Left renal pelvis (tissue), 4 donors: ENCODE measurements at regions not wholly inside any gene's neighbourhood (a gene's known extent, or its start where the extent isn't known, plus 50 kb on each side); places are given as distances from the start of the nearest gene placed in this dataset.

Experiments
- DNase-seq, 4 donors: peaks; one replicate each; pipeline ENCODE4 v3.0.0-alpha.2; 2013; ENCODE audit warnings: low read depth in 4 of 4, low spot score in 3 of 4

DNA sequence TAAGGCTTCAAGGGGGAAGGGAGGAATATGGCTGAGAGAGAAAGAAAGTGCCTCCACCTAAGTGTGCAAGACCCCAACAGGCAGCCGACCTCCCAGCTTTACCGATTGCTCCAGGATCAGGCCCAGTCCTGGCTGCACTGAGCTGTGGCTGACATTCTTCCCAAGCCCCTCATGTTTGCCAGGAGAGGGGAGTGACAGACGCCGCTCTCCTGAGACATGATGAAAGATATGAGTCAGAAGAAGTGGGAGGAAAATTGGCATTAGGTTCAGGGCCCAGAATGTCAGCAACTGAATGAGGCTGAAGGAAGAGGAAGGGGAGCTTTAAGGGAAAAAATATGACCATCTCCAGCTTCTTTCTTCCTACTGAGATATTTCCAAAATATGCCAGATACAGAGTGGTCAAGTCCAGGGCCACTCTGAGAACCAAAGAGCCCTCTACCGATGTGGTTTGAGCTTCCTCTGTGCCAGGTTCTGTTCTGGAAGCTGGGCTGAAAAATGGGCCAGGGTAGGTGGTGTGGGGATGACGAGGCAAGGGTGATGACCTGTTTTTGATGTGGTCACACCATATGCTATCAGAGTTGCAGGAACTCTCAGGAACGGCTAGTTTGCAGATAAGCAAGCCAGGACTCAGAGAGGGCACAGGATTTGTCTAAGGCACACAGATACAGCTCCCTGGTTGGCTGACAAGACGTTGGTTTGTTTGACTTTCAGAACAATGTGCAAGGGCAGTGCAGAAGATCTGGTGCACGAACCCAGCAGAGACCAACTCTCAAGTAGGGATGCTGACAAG lies 176.7 kb downstream of the SOX9 start:
- DNase-seq = no peak

DNA sequence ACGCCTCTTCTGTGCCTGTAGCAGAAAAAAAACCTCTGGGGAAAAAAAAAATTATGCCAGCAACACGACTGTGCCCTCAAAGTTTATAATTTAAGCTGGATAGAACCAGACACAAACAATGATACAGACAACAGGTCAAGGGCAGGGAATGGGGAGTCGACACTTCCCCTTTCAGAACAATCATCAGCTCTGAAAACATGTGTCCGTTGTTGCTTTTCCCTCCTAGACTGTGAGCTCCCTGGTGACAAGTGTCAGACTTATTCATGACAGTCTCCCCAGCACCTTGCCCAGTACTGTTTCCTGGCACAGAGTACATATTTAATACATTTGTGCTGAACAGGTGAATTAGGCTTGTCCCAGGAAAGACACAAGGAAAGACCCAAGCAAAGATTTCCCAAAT lies 178.3 kb downstream of the SOX9 start:
- no peak for DNase-seq

DNA sequence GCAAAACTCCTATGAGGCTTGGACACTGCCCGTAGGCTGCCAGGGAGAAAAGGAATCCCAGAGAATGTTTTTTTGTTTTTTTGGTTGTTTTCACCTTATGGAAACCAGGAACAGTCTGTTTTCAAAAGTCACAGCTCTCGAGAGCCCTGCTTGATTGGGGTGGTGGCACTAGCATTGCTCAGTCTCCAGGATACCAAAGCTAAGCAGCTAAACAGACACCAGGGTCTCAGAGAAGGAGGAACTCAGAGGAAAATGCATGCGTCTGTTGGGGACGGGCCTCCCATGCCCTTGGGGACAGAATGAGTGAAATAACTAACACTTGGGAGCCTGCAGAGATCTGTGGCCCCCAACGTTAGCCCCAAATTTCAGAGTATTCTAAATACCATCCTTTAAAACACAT lies 178.8 kb downstream of the SOX9 start:
- DNase-seq = no peak

DNA sequence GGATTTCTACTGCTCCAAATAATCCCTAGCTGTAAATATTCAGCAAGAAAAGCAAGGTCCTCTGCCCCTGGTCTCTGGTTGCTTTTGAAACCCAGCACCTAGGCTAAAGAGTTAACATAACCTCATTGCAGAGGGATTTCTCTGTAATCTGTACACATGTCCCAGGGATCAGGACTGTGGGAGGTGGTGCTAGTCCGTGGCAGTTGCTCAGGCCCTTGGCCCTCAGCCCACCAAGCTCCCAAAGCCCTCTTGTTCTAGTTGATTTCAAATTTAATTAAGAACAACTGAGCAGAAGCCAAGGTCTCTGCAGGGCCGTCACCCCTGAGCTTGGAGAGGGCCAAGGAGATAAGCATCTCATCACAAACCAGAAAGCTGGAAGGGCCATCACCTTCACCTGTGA lies 181.1 kb downstream of the SOX9 start:
- DNase-seq = no peak

DNA sequence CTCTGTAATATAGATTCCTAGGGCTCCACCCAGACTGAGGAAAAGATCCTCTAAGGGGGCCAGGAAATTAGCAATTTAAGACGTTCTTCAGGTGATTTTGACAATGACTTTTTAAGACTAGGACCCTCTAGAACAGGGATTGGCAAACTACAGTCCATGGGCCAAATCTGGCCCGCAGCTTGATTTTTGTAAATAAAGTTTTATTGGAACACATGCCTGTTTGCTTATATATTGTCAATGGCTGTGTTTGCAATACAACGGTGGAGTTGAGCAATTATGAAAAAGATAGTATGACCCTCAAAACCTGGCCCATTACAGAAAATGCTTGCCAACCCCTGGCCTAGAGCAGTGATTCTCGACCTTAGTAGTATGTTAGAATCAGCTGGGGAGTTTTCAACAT lies 181.9 kb downstream of the SOX9 start:
- DNase-seq = no peak

DNA sequence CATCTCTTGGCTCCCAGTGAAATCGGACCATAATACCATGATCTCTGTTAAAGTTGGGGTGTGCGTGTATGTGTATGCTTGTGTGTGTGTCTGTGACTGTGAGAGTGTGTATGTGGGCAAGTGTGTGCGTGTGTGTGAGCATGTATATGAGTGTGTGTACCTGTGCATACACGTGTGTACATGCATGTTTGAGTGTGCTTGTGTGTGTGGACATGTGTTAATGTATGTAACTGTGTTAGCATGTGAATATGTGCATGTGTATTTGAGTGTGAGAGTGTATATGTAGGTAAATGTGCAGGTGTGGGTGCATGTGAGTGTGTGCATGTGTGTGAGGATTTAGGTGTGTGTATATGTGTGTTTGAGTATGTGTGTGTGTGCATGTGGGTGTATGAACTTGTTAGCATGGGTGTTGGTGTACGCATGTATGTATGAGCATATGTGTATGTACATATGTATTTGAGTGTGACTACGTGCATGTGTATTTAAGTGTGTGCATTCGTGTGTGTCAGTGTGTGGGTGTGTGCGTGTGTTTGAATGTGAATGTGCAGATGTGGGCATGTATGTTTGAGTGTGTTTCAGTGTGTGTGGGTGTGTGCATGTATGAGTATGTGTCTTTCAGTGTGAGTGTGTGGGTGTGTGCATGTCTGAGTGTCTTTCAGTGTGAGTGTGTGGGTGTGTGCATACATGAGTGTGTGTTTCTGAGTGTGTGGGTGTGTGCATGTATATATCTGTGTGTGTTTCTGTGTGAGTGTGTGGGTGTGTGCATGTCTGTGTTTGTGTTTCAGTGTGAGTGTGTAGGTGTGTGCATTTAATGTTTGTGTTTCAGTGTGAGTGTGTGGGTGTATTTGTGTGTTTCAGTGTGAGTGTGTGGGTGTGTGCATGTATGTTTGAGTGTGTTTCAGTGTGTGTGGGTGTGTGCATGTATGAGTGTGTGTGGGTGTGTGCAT lies 183.2 kb downstream of the SOX9 start:
- DNase-seq = no peak

DNA sequence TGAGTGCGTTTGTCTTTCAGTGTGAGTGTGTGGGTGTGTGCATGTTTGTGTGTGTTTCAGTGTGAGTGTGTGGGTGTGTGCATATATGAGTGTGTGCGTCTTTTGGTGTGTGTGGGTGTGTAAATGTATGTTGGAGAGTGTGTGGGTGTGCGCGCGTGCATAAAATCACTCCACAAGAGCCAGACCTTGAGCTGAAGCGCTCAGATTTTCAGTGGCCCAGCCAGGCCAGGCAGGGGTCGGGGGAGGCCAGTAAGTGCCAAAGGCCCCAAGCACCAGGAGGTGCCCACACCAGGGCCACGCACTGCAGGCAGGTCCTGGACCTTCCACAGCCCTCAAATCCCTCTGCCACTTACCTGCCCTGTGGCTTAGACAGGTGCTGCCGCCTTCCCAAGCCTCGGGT lies 184.0 kb downstream of the SOX9 start:
- DNase-seq = no peak

DNA sequence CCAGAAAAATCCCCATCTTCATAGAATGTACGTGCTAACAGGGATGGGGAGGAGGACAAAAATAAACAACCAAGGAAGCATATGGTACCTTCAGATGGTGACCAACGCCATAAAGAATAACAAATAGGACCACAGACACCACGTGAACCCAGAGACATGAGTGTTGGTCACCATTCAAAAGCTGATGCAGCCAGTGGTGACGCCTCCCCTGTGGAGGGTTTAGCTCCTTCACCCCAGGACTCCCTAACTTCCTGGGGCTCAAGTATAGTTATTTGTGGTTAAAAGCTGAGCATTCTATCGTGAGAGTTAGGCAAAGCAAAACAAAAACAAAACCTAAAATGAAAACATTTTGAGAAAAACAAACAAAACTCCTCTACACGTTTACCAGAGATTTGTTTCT lies 184.7 kb downstream of the SOX9 start:
- no peak for DNase-seq

DNA sequence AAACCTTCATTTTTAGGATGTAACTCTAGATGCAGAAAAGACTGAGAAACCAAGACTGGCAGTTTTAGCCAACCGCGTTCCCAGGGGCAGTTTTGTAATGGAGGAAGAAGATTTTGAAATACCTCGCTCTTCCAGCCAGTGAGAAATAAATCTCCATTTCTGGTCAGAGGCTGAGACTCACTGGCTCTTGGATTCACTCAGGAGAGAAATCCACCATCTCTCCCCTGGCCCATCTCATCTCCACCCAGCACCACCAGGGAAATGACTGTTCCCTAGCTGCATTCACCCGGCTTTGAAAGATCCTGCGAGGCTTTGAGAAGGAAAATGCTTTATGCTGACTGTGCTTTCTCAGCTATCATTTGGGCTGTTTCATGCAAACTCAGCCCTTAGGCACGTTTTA lies 185.2 kb downstream of the SOX9 start:
- no peak for DNase-seq

DNA sequence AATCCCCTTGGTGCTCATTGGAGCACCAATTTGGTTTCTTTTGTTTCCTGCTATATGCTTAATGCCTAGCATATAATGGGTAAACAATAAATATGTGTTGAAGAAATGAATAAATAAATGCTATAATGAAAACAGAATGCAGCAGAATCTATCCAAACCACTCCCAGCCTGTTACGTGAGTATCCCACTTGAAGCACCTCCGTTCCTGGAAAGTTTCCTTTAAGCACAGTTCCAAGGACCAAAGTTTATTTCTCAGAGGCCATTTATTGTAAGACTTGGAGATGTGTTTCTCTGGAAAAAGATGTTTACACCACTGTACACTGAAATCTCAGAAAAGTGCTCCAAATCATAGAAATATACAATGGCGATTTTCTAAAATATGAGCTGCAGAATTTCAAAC lies 187.0 kb downstream of the SOX9 start:
- DNase-seq = no peak

DNA sequence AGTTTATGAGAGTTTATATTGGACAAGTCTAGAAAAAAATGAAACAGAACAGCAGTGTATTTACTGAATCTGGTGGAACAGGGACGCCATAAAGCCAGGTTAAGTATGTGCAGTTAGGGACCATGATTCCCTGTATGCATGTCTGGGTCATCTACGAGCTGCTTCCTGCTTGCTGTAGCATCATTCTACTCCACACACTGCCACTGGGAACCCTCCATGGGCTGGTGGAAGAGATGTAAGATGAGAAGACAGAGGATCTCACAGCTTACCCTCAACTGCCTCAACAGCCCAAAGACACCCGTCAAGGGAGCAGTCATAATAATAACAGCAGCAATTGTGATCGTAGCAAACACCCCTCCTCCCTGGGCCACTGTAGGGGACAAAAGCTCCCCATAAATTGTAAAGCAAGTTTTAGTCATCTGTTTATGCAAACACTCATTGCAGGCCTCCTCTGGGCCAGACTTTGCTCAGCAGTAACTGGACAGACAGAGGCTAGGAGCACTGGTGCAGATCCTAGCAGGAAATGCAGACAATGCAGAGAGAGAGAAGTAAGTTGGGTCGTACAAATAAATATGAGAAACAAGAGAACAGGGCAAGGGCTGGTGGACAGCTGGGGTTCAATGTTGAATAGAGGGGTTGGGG lies 188.0 kb downstream of the SOX9 start:
- no peak for DNase-seq

DNA sequence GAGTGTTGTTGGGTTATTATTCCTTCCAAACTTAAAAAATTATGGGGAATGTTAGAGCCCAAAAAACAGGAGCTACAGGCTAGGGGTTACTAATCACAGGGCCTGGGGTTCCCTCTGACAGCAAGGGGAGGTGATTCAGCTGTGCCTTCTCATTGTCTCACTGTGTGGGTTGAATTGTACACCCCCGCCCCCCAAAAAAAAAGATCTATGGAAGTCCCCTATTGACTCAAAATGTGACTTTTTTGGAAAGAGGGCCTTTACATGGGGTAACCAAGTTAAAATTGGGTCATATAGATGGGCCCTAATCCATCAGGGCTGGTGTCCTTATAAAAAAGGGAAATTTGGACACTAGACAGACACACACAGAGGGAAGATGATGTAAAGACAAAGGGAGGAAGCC lies 190.2 kb downstream of the SOX9 start:
- no peak for DNase-seq

DNA sequence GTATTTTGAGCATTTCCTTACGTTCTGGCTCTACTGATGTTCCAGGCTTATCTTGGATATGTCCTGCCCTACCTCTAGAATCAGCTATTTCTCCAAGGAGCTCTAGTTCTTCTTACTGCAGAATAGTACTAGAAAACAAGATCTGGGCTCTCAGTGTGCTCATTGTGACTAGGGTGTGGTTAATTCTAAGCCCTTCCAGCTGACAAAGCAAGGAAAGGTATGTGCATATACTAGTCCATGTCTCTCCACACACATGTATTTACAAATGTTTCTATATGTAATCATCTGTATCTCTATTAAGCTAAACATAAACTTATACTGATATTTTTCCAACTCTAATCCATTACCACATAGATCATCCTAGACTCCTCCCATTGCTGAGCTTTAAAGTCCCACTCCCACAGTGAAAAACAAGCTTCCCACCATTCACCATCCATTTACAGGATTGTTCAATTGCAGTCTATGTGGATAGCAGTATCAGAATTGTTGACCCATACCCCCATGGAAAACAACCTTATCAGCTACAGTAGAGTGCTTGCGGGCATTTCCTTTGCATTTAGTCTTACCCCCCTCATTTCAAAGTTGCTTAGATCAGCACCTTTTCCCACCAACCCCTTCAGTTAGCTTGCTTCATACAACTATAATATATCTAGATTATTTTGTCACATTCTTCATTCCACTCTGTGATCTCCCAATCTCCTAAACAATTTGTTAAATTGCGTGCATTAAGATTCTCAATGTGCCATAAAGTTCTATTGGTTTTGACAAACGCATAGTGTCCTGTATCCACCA lies 194.5 kb downstream of the SOX9 start:
- DNase-seq = no peak

DNA sequence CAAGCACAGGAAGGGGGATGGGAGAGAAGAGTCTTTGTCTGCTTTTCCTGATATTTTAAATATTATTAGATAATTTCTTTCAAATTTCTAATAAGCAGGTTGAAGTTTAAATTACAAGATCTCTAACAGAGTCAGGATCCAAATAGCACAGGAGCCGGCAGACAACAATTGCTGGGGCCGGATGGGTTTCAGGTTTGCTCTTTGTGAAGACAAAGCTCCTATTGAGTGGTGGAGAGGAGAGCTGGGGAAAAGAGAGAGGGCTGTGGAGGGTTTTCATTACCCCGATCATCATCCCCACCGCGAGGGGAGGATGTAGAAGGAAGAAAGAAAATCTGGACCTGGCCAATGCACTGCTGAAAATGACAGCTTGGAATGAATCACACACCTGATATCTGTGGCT lies 197.3 kb downstream of the SOX9 start:
- no peak for DNase-seq

DNA sequence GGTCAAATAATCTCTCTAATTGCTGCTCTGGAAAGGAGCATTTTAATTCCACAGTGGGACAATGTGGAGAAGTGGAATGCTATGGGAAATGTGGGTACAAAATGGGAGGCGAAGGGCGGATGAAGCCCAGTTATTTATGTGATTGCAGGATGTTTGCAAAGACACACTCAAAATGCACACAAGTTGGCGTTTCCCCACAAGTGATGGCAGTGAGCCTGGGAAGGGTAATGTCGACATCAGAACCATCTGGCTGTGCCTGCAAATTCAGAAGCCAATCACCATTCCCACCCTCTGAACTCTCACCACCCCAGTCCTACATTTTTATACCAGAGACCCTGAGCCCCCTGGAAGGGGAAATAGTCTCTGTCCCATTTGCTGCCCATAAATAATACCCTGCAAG lies 201.1 kb downstream of the SOX9 start:
- no peak for DNase-seq

DNA sequence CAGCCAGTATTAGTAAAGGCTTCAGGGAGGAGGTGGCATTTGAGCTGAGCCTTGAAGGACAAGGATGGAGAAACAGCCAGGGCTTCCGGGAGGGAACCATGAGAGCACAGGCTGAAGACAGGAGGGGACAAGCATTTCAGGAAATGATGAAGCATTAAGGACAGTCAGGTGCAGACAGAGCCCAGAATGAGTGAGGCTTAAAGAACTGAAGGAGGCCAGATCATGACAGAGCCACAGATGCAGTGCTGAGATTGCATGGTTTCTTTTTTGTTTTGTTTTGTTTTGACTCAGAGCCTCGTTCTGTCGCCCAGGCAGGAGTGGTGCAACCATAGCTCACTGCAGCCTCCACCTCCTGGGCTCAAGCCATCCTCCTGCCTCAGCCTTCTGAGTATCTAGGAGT lies 211.5 kb downstream of the SOX9 start:
- no peak for DNase-seq

DNA sequence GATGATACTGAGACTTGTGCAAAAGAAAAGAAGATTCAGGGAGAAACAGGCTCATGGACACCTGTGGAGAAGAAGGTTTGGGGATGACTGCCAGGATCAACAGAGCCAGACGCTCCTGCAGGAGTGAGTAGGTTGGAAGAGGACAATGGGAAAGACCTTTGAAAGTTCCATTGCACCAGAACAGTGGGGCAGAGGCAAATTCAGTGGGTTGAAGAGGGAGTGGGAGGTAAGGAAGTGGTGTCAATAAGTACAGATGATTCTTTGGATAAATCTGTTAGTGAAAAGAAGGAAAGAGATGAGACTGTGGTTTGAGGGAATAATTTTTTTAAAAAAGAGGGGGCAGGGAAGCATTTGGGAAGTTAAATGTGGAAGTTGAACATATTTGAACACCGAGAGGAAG lies 212.8 kb downstream of the SOX9 start:
- no peak for DNase-seq

DNA sequence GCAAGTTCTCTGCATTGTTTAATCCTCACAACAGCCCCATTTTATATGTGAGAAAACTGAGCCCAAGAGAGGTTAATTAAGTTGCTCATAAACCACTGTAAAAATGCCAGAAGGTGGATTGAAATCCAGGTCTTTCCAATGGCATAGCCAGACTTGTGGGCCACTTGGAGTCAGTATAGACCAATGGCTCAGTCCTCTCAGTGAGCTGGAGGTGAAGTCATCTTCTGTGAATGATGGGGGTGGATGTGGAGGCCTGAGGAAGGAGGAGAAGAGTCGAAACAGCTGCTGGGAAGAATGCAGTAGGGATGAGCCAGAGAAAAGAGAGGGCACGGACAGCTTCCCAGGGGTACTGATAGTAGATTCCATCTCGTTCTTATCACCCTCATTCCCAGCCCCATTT lies 213.4 kb downstream of the SOX9 start:
- DNase-seq = no peak

DNA sequence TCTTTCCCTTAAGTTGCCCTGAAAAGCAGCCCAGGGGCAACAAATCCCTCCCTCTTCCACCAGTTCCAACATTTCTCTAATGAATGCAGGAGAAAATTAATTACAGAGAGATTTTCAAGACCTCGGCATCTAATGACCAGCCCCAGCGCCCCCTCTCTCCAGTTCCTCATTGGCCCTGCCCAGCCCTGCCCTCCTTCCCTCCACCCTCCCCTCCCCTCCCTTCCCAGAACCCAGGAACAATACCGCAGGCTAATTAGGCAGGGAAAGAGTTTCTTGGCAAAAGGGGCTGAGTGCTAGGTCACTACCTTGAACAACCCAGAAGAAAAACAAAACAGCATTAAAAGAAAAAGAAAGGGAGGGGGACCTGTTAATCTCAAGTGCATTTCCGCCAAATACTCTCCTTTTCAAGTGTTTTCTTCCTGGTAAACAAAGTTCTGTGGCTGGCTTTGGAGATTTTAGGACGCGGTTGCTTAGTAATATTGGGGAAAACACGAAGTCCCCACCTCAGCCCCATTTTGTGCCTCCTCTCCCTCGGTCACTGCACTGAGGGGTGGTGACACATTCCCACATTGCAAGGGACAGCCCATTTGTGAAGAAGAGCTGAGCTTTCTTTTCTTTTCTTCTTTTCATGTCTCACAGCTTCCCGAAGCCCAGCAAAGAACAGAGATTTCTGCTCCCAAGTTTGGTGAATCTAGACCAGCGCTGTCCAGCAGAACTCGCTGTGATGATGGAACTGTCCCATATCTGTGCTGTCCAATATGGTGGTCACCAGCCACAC lies 215.4 kb downstream of the SOX9 start:
- no peak for DNase-seq

DNA sequence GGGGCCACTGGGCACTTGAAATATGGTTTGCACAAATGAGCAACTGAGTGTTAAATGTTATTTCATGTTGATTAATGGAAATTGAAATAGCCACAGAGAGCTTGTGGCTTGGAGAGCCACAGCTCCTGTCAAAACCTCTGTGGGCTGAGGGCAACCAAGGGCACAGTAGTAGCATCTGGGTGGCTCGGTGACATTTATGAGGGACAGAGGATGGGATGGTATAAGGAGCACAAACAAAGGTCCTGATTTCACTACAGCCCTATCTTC lies 215.9 kb downstream of the SOX9 start:
- no peak for DNase-seq
